IPS DF 6.9 (cell line): ENCODE measurements at regions not wholly inside any gene's neighbourhood (a gene's known extent, or its start where the extent isn't known, plus 50 kb on each side); places are given as distances from the start of the nearest gene placed in this dataset.

Experiments
- DNase-seq: peaks from one replicate; pipeline ENCODE4 v3.0.0-alpha.2; 2013; ENCODE audit warnings: low read depth, low spot score
- H3K27ac ChIP-seq: one replicate; pipeline ENCODE4 v1.5.1; 2013; ENCODE audit warnings: low read length, control low read depth
- H3K27me3 ChIP-seq: 2 replicates; pipeline ENCODE4 v1.6.1; 2013; ENCODE audit warnings: mild to moderate bottlenecking, low read length; ENCODE audit not compliant: control insufficient read depth, insufficient read depth
- H3K36me3 ChIP-seq: 2 replicates; pipeline ENCODE4 v1.6.1; 2013; ENCODE audit warnings: low read length; ENCODE audit not compliant: control insufficient read depth, insufficient read depth
- H3K4me1 ChIP-seq: 2 replicates; pipeline ENCODE4 v1.6.1; 2013; ENCODE audit warnings: low read length; ENCODE audit not compliant: control insufficient read depth, insufficient read depth
- H3K4me3 ChIP-seq: 2 replicates; pipeline ENCODE4 v1.5.1; 2013; ENCODE audit warnings: mild to moderate bottlenecking, low read length
- H3K9me3 ChIP-seq: 2 replicates; pipeline ENCODE4 v1.6.1; 2013; ENCODE audit warnings: low read length, inconsistent platforms; ENCODE audit not compliant: control insufficient read depth, insufficient read depth
- WGBS: extraction: QIAGEN DNeasy Blood & Tissue Kit; methylation state at CpG from one replicate; pipeline ENCODE4 v1.1.7; 2013; ENCODE audit warnings: mixed read lengths, missing lambda C conversion rate; ENCODE audit not compliant: insufficient read length, insufficient coverage; 5-methylcytosine and 5-hydroxymethylcytosine counted together

- Histone ChIP-seq H3K9me3 (no peaks in the 10 kb centered on the region), H3K27me3 (no peaks in the 10 kb centered on the region), H3K4me3 (no peak overlapping the region), H3K27ac (no peak overlapping the region), H3K4me1 (no peaks in the 10 kb centered on the region), H3K36me3 (no peaks in the 10 kb centered on the region)
- WGBS: 100% methylated on average over 1 of the region's 2 CpGs
- DNase-seq: no peak
Measured at GRCh38 chr10:56622335-56622973, 261.4 kb upstream of the ZWINT start.

GRCh38 chr10:56606202-56606601, 245.1 kb upstream of the ZWINT start:
- WGBS: no CpG with 5 or more reads among the region's 1 CpG
- DNase-seq: no peak
- Histone ChIP-seq H3K27me3 (no peaks in the 10 kb centered on the region), H3K9me3 (no peaks in the 10 kb centered on the region), H3K4me1 (no peaks in the 10 kb centered on the region), H3K36me3 (no peaks in the 10 kb centered on the region), H3K27ac (no peak overlapping the region), H3K4me3 (no peak overlapping the region)

- no peak for DNase-seq
- H3K4me3 ChIP-seq: no peak overlapping the region
- no CpG with 5 or more reads among the region's 8 CpGs for WGBS
Measured at GRCh38 chr10:56605051-56605450, 244.0 kb upstream of the ZWINT start.

GRCh38 chr10:56604624-56605023, 243.6 kb upstream of the ZWINT start:
- Histone ChIP-seq H3K36me3 (no peaks in the 10 kb centered on the region), H3K4me1 (no peaks in the 10 kb centered on the region), H3K27me3 (no peaks in the 10 kb centered on the region), H3K4me3 (no peak overlapping the region), H3K9me3 (no peaks in the 10 kb centered on the region), H3K27ac (no peak overlapping the region)
- no CpG with 5 or more reads among the region's 12 CpGs for WGBS
- DNase-seq: no peak

More at GRCh38 chr10:56605051-56605450, 244.0 kb upstream of the ZWINT start:
- no peaks in the 10 kb centered on the region for H3K4me1 ChIP-seq
- no peaks in the 10 kb centered on the region for H3K27me3 ChIP-seq
- H3K9me3 ChIP-seq: no peaks in the 10 kb centered on the region
- no peak overlapping the region for H3K27ac ChIP-seq
- H3K36me3 ChIP-seq: no peaks in the 10 kb centered on the region

GRCh38 chr10:56599201-56599600, 238.1 kb upstream of the ZWINT start:
- no peaks in the 10 kb centered on the region for H3K27me3 ChIP-seq
- H3K4me3 ChIP-seq: no peak overlapping the region
- no peak for DNase-seq
- no peaks in the 10 kb centered on the region for H3K4me1 ChIP-seq
- no peaks in the 10 kb centered on the region for H3K9me3 ChIP-seq
- no CpG with 5 or more reads among the region's 2 CpGs for WGBS
- no peak overlapping the region for H3K27ac ChIP-seq
- no peaks in the 10 kb centered on the region for H3K36me3 ChIP-seq

- Histone ChIP-seq H3K36me3 (no peaks in the 10 kb centered on the region), H3K4me1 (no peaks in the 10 kb centered on the region), H3K27me3 (no peaks in the 10 kb centered on the region), H3K27ac (no peak overlapping the region), H3K4me3 (no peak overlapping the region), H3K9me3 (no peaks in the 10 kb centered on the region)
- WGBS: no CpG with 5 or more reads among the region's 4 CpGs
- no peak for DNase-seq
Measured at GRCh38 chr10:56596257-56596656, 235.2 kb upstream of the ZWINT start.

GRCh38 chr10:56593120-56593519, 232.1 kb upstream of the ZWINT start:
- Histone ChIP-seq H3K27ac (no peak overlapping the region), H3K4me3 (no peak overlapping the region), H3K9me3 (no peaks in the 10 kb centered on the region), H3K4me1 (no peaks in the 10 kb centered on the region), H3K36me3 (no peaks in the 10 kb centered on the region), H3K27me3 (no peaks in the 10 kb centered on the region)
- no peak for DNase-seq
- WGBS: no CpG with 5 or more reads among the region's 1 CpG

GRCh38 chr10:56586461-56586891, 225.4 kb upstream of the ZWINT start:
- Histone ChIP-seq H3K9me3 (no peaks in the 10 kb centered on the region), H3K36me3 (no peaks in the 10 kb centered on the region), H3K27ac (no peak overlapping the region), H3K4me3 (no peak overlapping the region), H3K27me3 (no peaks in the 10 kb centered on the region), H3K4me1 (peaks cover 4% of the 10 kb centered on the region; the same call in 1 of the 2 replicates)
- no CpG with 5 or more reads among the region's 12 CpGs for WGBS
- DNase-seq: no peak

- DNase-seq: no peak
- Histone ChIP-seq H3K27me3 (no peaks in the 10 kb centered on the region), H3K4me3 (no peak overlapping the region), H3K36me3 (no peaks in the 10 kb centered on the region), H3K9me3 (no peaks in the 10 kb centered on the region), H3K4me1 (peaks cover 4% of the 10 kb centered on the region), H3K27ac (no peak overlapping the region)
- no CpG with 5 or more reads among the region's 4 CpGs for WGBS
Measured at GRCh38 chr10:56585447-56586171, 224.6 kb upstream of the ZWINT start.

GRCh38 chr10:56583316-56583715, 222.3 kb upstream of the ZWINT start:
- WGBS: no CpG with 5 or more reads among the region's 1 CpG
- H3K4me1 ChIP-seq: peaks cover 4% of the 10 kb centered on the region
- DNase-seq: no peak
- no peak overlapping the region for H3K27ac ChIP-seq
- H3K9me3 ChIP-seq: no peaks in the 10 kb centered on the region
- H3K27me3 ChIP-seq: no peaks in the 10 kb centered on the region
- H3K36me3 ChIP-seq: no peaks in the 10 kb centered on the region
- no peak overlapping the region for H3K4me3 ChIP-seq

GRCh38 chr10:56567580-56567979, 206.5 kb upstream of the ZWINT start:
- Histone ChIP-seq H3K27me3 (no peaks in the 10 kb centered on the region), H3K27ac (no peak overlapping the region), H3K4me1 (no peaks in the 10 kb centered on the region), H3K9me3 (peaks cover 4% of the 10 kb centered on the region), H3K36me3 (no peaks in the 10 kb centered on the region; the same call in 1 of the 2 replicates), H3K4me3 (no peak overlapping the region)
- no CpG with 5 or more reads among the region's 1 CpG for WGBS
- no peak for DNase-seq
